ENCODE measurements at regions not wholly inside any gene's neighbourhood (a gene's known extent, or its start where the extent isn't known, plus 50 kb on each side); places are given as distances from the start of the nearest gene placed in this dataset.
"Not testable (repeated sequence)": the region's sequence is repeated elsewhere in the genome, so short reads cannot be mapped to it uniquely, and the experiment has no call there.

GRCh38 chr5:158609333-158610050 lies 490.2 kb downstream of the EBF1 start:
- intact Hi-C loops (cut with DNase I), result no loop called here
- DNase-seq (ENCODE audit: low spot score), result no peak

- intact Hi-C loops (cut with DNase I), result no loop called here
- DNase-seq (ENCODE audit: low spot score), result no peak
These were observed 492.6 kb downstream of the EBF1 start for GRCh38 chr5:158607088-158607487.

GRCh38 chr5:158606233-158606632 lies 493.5 kb downstream of the EBF1 start:
- intact Hi-C loops (cut with DNase I), result no loop called here
- DNase-seq (ENCODE audit: low spot score), result no peak

GRCh38 chr5:158602981-158603380 lies 496.7 kb downstream of the EBF1 start:
- no peak for DNase-seq (ENCODE audit: low spot score)
- intact Hi-C loops (cut with DNase I), result no loop called here

- no peak for DNase-seq (ENCODE audit: low spot score)
- intact Hi-C loops (cut with DNase I), result no loop called here
These were observed 498.6 kb downstream of the EBF1 start for GRCh38 chr5:158601118-158601517.

- no peak for DNase-seq (ENCODE audit: low spot score)
- intact Hi-C loops (cut with DNase I), result no loop called here
These were observed 499.0 kb downstream of the EBF1 start for GRCh38 chr5:158600679-158601078.

DNA sequence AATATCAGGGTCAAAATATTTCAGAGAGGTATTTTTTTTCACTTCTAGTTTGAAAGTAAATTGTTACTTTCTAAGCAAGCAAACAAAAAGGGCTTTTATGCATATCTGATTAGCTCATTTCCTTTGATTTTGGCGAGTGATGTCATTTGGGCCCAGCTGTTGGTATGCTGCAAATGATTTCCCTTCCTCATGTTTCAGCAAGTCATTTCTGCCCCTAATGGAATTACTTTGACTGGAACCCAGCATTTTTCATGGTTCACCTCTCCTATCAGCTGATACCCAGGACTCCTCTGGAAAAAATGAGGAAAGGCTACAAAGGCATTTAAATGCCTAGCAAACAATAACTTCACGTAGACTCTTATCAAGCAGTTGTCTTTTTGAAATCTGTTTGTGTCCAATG lies 500.6 kb downstream of the EBF1 start:
- intact Hi-C loops (cut with DNase I), result no loop called here
- no peak for DNase-seq (ENCODE audit: low spot score)

- intact Hi-C loops (cut with DNase I), result no loop called here
- no peak for DNase-seq (ENCODE audit: low spot score)
These were observed 505.0 kb downstream of the EBF1 start for GRCh38 chr5:158594595-158595242.

- no peak for DNase-seq (ENCODE audit: low spot score)
- intact Hi-C loops (cut with DNase I), result no loop called here
These were observed 505.8 kb downstream of the EBF1 start for GRCh38 chr5:158593925-158594324.

GRCh38 chr5:158591301-158591863 lies 508.3 kb downstream of the EBF1 start:
- no peak for DNase-seq (ENCODE audit: low spot score)
- intact Hi-C loops (cut with DNase I), result no loop called here

DNA sequence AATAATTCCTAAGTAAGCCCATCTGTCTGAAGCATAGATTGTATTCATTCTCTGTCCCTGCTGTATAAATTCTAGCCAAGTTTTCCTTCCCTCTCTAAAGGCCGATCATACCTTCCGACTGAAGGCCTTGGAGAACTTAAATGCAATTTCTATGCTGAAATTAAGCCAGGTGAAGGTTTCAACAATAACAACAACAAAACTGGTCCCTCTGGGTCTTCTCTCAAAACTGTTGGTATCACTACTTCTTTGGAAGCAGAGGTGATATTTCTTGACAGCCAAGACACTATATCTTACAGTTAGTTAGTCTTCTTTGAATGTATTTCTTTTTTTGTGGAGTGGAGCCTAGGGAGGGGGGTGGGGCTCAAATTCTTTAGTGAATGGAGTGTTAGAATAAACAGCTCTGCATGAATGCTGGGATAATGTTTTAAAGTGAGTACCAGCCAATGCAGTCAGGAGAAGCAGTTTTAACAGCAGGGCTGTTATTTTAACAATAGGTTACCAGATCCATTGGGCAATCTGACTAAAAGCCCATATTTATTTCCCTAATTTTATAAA lies 508.9 kb downstream of the EBF1 start:
- intact Hi-C loops (cut with DNase I), result no loop called here
- no peak for DNase-seq (ENCODE audit: low spot score)

DNA sequence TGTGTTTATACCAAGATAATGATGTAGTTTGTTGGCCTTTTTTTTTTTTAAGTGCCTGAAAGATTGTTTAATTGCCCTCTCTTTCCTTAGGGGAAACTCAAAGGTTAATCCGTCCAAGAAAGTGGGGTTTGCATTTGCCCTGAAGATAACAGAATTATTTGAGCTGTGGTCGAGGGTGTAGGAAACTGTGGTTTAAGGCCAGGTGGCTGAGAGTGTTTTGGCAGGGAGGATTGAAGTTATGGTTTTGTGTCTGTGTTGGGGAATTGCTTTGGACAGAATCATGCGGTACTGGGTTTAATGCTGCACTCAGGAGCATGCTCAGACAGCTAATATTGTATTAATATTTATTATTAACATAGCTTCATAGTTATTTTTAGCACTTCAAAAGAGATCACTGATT lies 509.8 kb downstream of the EBF1 start:
- intact Hi-C loops (cut with DNase I), result no loop called here
- DNase-seq (ENCODE audit: low spot score), result no peak

- intact Hi-C loops (cut with DNase I), result no loop called here
- DNase-seq (ENCODE audit: low spot score), result no peak
These were observed 511.1 kb downstream of the EBF1 start for GRCh38 chr5:158588617-158589016.

GRCh38 chr5:158586054-158586453 lies 513.7 kb downstream of the EBF1 start:
- DNase-seq (ENCODE audit: low spot score), result no peak
- intact Hi-C loops (cut with DNase I), result no loop called here

DNA sequence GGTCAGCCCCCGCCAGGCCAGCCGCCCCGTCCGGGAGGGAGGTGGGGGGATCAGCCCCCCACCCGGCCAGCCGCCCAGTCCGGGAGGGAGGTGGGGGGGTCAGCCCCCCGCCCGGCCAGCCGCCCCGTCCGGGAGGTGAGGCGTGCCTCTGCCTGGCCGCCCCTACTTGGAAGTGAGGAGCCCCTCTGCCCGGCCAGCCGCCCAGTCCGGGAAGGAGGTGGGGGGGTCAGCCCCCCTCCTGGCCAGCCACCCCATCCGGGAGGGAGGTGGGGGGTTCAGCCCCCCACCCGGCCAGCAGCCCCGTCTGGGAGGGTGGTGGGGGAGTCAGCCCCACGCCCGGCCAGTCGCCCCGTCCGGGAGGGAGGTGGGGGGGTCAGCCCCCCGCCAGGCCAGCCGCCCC lies 517.0 kb downstream of the EBF1 start:
- DNase-seq (ENCODE audit: low spot score); intact Hi-C loops (cut with DNase I): not testable (repeated sequence)

DNA sequence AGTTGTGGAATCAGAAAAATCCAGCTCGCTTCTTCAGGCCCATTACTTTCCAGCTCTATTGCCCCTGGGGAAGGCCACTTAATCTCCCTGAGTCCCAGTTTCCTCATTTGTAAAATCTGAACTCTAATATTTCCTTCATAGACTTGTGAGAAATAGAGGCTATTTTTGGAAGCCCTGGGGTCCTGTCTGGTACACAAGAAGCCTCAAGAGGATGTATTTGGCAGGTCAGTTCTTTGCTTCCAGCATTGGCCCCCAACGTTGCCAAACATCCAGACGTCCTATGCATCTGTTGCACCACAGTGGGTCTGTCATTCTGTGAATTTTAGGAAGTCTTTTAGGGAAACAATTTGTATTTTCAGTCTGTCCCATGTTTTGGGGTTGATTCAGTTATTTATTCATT lies 525.9 kb downstream of the EBF1 start:
- intact Hi-C loops (cut with DNase I), result no loop called here
- no peak for DNase-seq (ENCODE audit: low spot score)

GRCh38 chr5:158570502-158570901 lies 529.2 kb downstream of the EBF1 start:
- intact Hi-C loops (cut with DNase I), result no loop called here
- no peak for DNase-seq (ENCODE audit: low spot score)

- intact Hi-C loops (cut with DNase I), result no loop called here
- no peak for DNase-seq (ENCODE audit: low spot score)
These were observed 530.2 kb downstream of the EBF1 start for GRCh38 chr5:158569534-158569933.

DNA sequence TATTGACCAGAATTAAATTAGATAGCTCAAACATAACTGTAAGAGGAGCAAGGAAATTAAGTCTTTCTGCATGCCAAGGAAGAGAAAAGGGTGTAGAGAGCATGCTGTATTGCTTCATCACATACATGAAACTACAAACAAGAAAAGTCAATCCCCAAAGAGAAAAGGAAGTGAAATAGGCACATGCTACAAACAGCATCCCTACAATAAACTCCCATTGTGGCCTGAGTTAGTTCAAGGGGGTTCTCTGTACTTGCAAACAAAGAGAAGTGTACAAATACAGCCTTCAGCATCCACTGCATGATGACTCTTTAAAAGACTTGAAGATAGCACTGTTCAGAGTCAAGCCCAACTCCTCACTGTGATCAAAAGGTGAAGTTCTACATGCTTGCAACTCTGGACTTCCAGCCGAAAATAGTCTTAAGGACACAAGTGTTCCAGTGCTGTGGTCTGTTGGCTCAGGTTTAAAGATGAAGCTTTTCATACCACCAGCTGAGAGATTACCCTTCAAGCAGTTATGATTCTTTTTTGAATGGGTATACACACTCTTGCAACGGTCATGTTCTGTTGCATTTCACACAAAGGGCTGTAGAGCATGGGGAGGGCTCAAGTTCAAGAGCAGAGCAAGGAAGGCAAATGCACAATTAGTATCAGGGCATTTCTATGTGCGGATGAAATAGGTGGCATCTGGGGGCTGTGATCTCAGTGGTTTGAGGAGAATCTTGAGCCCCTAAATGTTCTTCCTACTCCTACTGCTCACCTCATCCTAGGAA lies 534.5 kb downstream of the EBF1 start:
- intact Hi-C loops (cut with DNase I), result no loop called here
- DNase-seq (ENCODE audit: low spot score), result no peak

DNA sequence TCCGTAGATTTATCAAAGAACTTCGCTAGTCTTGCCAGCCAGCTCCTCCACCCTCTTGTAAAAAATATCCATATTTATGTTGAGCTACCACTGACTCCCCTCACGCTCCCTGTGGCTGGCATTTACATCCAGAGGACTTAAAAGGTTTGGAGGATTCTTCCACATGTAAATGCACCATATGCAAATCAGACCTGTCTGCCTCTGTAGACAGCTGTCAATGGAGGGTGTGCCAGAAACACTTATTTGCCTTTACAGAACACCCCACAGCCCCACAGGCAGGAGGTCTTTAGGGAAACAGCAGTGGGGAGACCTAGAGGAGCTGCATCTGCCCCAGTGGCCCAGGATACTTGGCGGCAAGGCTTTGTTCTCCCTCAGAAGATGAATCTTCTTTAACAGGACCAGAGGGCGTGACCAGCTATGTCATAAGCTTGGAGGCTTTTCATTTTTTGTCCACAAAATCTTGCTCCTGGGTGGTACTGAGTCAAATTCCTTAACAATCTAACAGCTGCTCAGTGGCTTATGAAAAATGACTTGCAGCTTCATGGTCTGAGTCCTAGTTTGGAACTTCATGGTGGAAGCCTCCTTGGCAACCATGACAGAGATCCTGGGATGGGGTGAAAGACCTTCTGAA lies 535.8 kb downstream of the EBF1 start:
- DNase-seq (ENCODE audit: low spot score), result no peak
- intact Hi-C loops (cut with DNase I), result no loop called here

Measured in cardiac septum (tissue), 1 donor.